AG04450 (cell line): ENCODE measurements at regions not wholly inside any gene's neighbourhood (a gene's known extent, or its start where the extent isn't known, plus 50 kb on each side); places are given as distances from the start of the nearest gene placed in this dataset.
"Not testable (repeated sequence)": the region's sequence is repeated elsewhere in the genome, so short reads cannot be mapped to it uniquely, and the experiment has no call there.

Source experiments
- CTCF ChIA-PET: fragments of 300-600, 350-600 bp; formaldehyde crosslinking; extraction: SDS; loops from one replicate; lab custom pipeline; 2022; ENCODE audit warnings: antibody characterized with exemption, inconsistent platforms; lab: Charles Lee
- POLR2A ChIA-PET: fragments of 350-600 bp; formaldehyde crosslinking; extraction: SDS; loops from one replicate; lab custom pipeline; 2021; ENCODE audit warnings: antibody characterized with exemption, inconsistent platforms; lab: Yijun Ruan, JAX
- DNase-seq: peaks from one replicate; pipeline ENCODE4 v3.0.0-alpha.2; 2011; ENCODE audit warnings: low read depth, low spot score
- H3K27ac ChIP-seq: one replicate; pipeline ENCODE4 v1.5.1; 2012; ENCODE audit warnings: low read depth, low read length, control low read depth
- H3K27me3 ChIP-seq: one replicate; pipeline ENCODE4 v1.6.0; 2012; ENCODE audit warnings: low read length; ENCODE audit not compliant: control insufficient read depth, insufficient read depth
- H3K4me3 ChIP-seq: 2 replicates; pipeline ENCODE4 v1.5.1; 2011; ENCODE audit warnings: mild to moderate bottlenecking, low read depth, low read length, control low read depth
- H3K9me3 ChIP-seq: 2 replicates; pipeline ENCODE4 v1.5.1; 2012; ENCODE audit warnings: low read length; ENCODE audit not compliant: control insufficient read depth, insufficient read depth
- CTCF ChIP-seq: IDR thresholded peaks from 2 replicates; pipeline ENCODE4 v1.5.1; 2011; ENCODE audit warnings: low read depth, low read length, control low read depth, inconsistent platforms

GRCh38 chr22:49670456-49671330 is 157.0 kb downstream of the BRD1 start:
- ChIA-PET CTCF (no interaction called here), POLR2A (no interaction called here)
- no peak for TF ChIP-seq CTCF
- DNase-seq, result no peak
- Histone ChIP-seq H3K27me3 (peaks cover 11% of the 10 kb centered on the region), H3K27ac (no peak overlapping the region), H3K9me3 (peaks cover 4% of the 10 kb centered on the region; the same call in 1 of the 2 replicates), H3K4me3 (no peak overlapping the region)

- POLR2A ChIA-PET, result not testable (repeated sequence)
Observed at GRCh38 chr22:49669969-49670455, 157.7 kb downstream of the BRD1 start.

GRCh38 chr22:49669427-49669968 is 158.2 kb downstream of the BRD1 start:
- H3K27ac ChIP-seq, H3K4me3 ChIP-seq, POLR2A ChIA-PET, DNase-seq, H3K9me3 ChIP-seq, CTCF ChIA-PET: not testable (repeated sequence)
- H3K27me3 ChIP-seq, result peaks cover 11% of the 10 kb centered on the region

More at GRCh38 chr22:49669969-49670455, 157.7 kb downstream of the BRD1 start:
- CTCF ChIA-PET, H3K9me3 ChIP-seq, H3K4me3 ChIP-seq, H3K27ac ChIP-seq, DNase-seq: not testable (repeated sequence)
- peaks cover 11% of the 10 kb centered on the region for H3K27me3 ChIP-seq

GRCh38 chr22:49668402-49668801 is 159.3 kb downstream of the BRD1 start:
- POLR2A ChIA-PET, result no interaction called here
- Histone ChIP-seq H3K27me3 (peaks cover 11% of the 10 kb centered on the region), H3K9me3 (peaks cover 20% of the 10 kb centered on the region; the same call in 1 of the 2 replicates), H3K27ac (no peak overlapping the region), H3K4me3 (no peak overlapping the region)
- TF ChIP-seq CTCF, result no peak
- CTCF ChIA-PET, result no interaction called here
- DNase-seq, result no peak

- POLR2A ChIA-PET, result no interaction called here
- H3K27ac ChIP-seq, result no peak overlapping the region
- no peak for TF ChIP-seq CTCF
- CTCF ChIA-PET, result no interaction called here
- DNase-seq, result no peak
- H3K9me3 ChIP-seq, result peaks cover 29% of the 10 kb centered on the region; the same call in 1 of the 2 replicates
- no peak overlapping the region for H3K4me3 ChIP-seq
- peaks cover 11% of the 10 kb centered on the region for H3K27me3 ChIP-seq
Observed at GRCh38 chr22:49667236-49667635, 160.4 kb downstream of the BRD1 start.
